ENCODE measurements at regions not wholly inside any gene's neighbourhood (a gene's known extent, or its start where the extent isn't known, plus 50 kb on each side); places are given as distances from the start of the nearest gene placed in this dataset.

GRCh38 chr3:1723726-1724125, 374.9 kb upstream of the CNTN4 start:
- Mint-ChIP-seq H3K27ac (no peak overlapping the region), H3K4me1 (no peaks in the 10 kb centered on the region), H3K9me3 (no peaks in the 10 kb centered on the region), H3K27me3 (ENCODE audit: low read depth) (peaks cover 3% of the 10 kb centered on the region), H3K36me3 (ENCODE audit: low read depth) (no peaks in the 10 kb centered on the region), H3K4me3 (no peak overlapping the region)
- TF ChIP-seq CTCF (IDR thresholded peaks at IDR 0.05; ENCODE audit: unreplicated experiment in 3 of 3): no peak

GRCh38 chr3:1726741-1727140, 371.9 kb upstream of the CNTN4 start:
- H3K4me3 Mint-ChIP-seq: no peak overlapping the region
- no peaks in the 10 kb centered on the region for H3K36me3 Mint-ChIP-seq (ENCODE audit: low read depth)
- H3K9me3 Mint-ChIP-seq: no peaks in the 10 kb centered on the region
- no peak for TF ChIP-seq CTCF (IDR thresholded peaks at IDR 0.05; ENCODE audit: unreplicated experiment in 3 of 3)
- no peak overlapping the region for H3K27ac Mint-ChIP-seq
- H3K27me3 Mint-ChIP-seq (ENCODE audit: low read depth): no peaks in the 10 kb centered on the region
- no peaks in the 10 kb centered on the region for H3K4me1 Mint-ChIP-seq

- Mint-ChIP-seq H3K36me3 (ENCODE audit: low read depth) (no peaks in the 10 kb centered on the region), H3K27me3 (ENCODE audit: low read depth) (no peaks in the 10 kb centered on the region), H3K4me1 (no peaks in the 10 kb centered on the region), H3K9me3 (no peaks in the 10 kb centered on the region), H3K4me3 (no peak overlapping the region), H3K27ac (no peak overlapping the region)
- TF ChIP-seq CTCF (IDR thresholded peaks at IDR 0.05; ENCODE audit: unreplicated experiment in 3 of 3): no peak
Measured at GRCh38 chr3:1727242-1727641, 371.4 kb upstream of the CNTN4 start.

GRCh38 chr3:1728510-1728909, 370.2 kb upstream of the CNTN4 start:
- Mint-ChIP-seq H3K27ac (no peak overlapping the region), H3K27me3 (ENCODE audit: low read depth) (no peaks in the 10 kb centered on the region), H3K9me3 (no peaks in the 10 kb centered on the region), H3K36me3 (ENCODE audit: low read depth) (no peaks in the 10 kb centered on the region), H3K4me3 (no peak overlapping the region), H3K4me1 (no peaks in the 10 kb centered on the region)
- TF ChIP-seq CTCF (IDR thresholded peaks at IDR 0.05; ENCODE audit: unreplicated experiment in 3 of 3): no peak

- Mint-ChIP-seq H3K4me3 (no peak overlapping the region), H3K4me1 (no peaks in the 10 kb centered on the region), H3K9me3 (peaks cover 11% of the 10 kb centered on the region), H3K27me3 (ENCODE audit: low read depth) (no peaks in the 10 kb centered on the region), H3K36me3 (ENCODE audit: low read depth) (no peaks in the 10 kb centered on the region), H3K27ac (no peak overlapping the region)
- TF ChIP-seq CTCF (IDR thresholded peaks at IDR 0.05; ENCODE audit: unreplicated experiment in 3 of 3): no peak
Measured at GRCh38 chr3:1734494-1735122, 364.1 kb upstream of the CNTN4 start.

GRCh38 chr3:1752205-1752604, 346.5 kb upstream of the CNTN4 start:
- Mint-ChIP-seq H3K27me3 (ENCODE audit: low read depth) (no peaks in the 10 kb centered on the region), H3K4me1 (no peaks in the 10 kb centered on the region), H3K36me3 (ENCODE audit: low read depth) (peaks cover 4% of the 10 kb centered on the region), H3K9me3 (peaks cover 16% of the 10 kb centered on the region), H3K4me3 (no peak overlapping the region), H3K27ac (no peak overlapping the region)
- no peak for TF ChIP-seq CTCF (IDR thresholded peaks at IDR 0.05; ENCODE audit: unreplicated experiment in 3 of 3)

Measured in nephron (organoid).